Naive thymus-derived CD4-positive, alpha-beta T cell (primary cell): ENCODE measurements at regions not wholly inside any gene's neighbourhood (a gene's known extent, or its start where the extent isn't known, plus 50 kb on each side); places are given as distances from the start of the nearest gene placed in this dataset.
"Not testable (repeated sequence)": the region's sequence is repeated elsewhere in the genome, so short reads cannot be mapped to it uniquely, and the experiment has no call there.

Experiments
- ATAC-seq: fragments of 150-1000 bp; cut with Tn5 transposase; 2 replicates; pipeline ENCODE4 v1.10.0; 2021; ENCODE audit warnings: mild to moderate bottlenecking, moderate library complexity
- CTCF ChIA-PET: fragments of 350-600 bp; sonication (Branson Sonifier 250); formaldehyde crosslinking; loops from one replicate; lab custom pipeline; 2021; ENCODE audit warnings: antibody characterized with exemption; lab: Charles Lee
- POLR2A ChIA-PET: fragments of 350-600 bp; sonication (Branson Sonifier 250); formaldehyde crosslinking; loops from one replicate; lab custom pipeline; 2021; ENCODE audit warnings: antibody characterized with exemption, inconsistent platforms; lab: Charles Lee
- DNase-seq, 9 donors: peaks; one replicate each; pipeline versions ENCODE4 v3.0.0 to v3.0.0-alpha.2; 2020 to 2022; ENCODE audit warnings: mixed read lengths in 1 of 9
- H3K27ac ChIP-seq: one replicate; pipeline ENCODE4 v1.7.0; 2013; ENCODE audit warnings: mild to moderate bottlenecking, low read depth, low read length, moderate library complexity
- H3K27me3 ChIP-seq, 2 donors: one replicate each; pipeline ENCODE4 v1.7.0; 2013; ENCODE audit warnings: low read length in 2 of 2, mild to moderate bottlenecking in 2 of 2, moderate library complexity in 2 of 2; ENCODE audit not compliant: control insufficient read depth in 2 of 2, insufficient read depth in 2 of 2
- H3K36me3 ChIP-seq, 3 experiments: 1 replicate in 2 of 3; 2 replicates in 1 of 3; pipeline ENCODE4 v1.7.0; 2013; ENCODE audit warnings: low read length in 3 of 3, mild to moderate bottlenecking in 3 of 3, moderate library complexity in 1 of 3; ENCODE audit not compliant: insufficient read depth in 3 of 3, control insufficient read depth in 2 of 3
- H3K4me1 ChIP-seq, 2 donors: one replicate each; pipeline ENCODE4 v1.7.0; 2013; ENCODE audit warnings: low read length in 2 of 2, mild to moderate bottlenecking in 2 of 2, moderate library complexity in 1 of 2; ENCODE audit not compliant: control insufficient read depth in 2 of 2, insufficient read depth in 2 of 2
- H3K4me3 ChIP-seq: 2 replicates; pipeline ENCODE4 v1.7.0; 2013; ENCODE audit warnings: mild to moderate bottlenecking, low read length
- H3K9me3 ChIP-seq, 3 experiments: 1 replicate in 2 of 3; 2 replicates in 1 of 3; pipeline ENCODE4 v1.7.0; 2013; ENCODE audit warnings: low read length in 3 of 3; ENCODE audit not compliant: control insufficient read depth in 2 of 3
- H3K27ac Mint-ChIP-seq, 9 donors: one replicate each; pipeline ENCODE4 v1.8.0; 2020 to 2022; ENCODE audit warnings: mixed read lengths in 9 of 9, mild to moderate bottlenecking in 8 of 9, moderate library complexity in 5 of 9, inconsistent platforms in 2 of 9
- H3K27me3 Mint-ChIP-seq, 5 donors: one replicate each; pipeline ENCODE4 v1.8.0; 2021 to 2022; ENCODE audit warnings: mixed read lengths in 5 of 5, mild to moderate bottlenecking in 1 of 5
- H3K36me3 Mint-ChIP-seq, 5 donors: one replicate each; pipeline ENCODE4 v1.8.0; 2020 to 2022; ENCODE audit warnings: mixed read lengths in 5 of 5, mild to moderate bottlenecking in 3 of 5, inconsistent platforms in 1 of 5
- H3K4me1 Mint-ChIP-seq, 7 donors: one replicate each; pipeline ENCODE4 v1.8.0; 2020 to 2022; ENCODE audit warnings: mixed read lengths in 7 of 7, mild to moderate bottlenecking in 3 of 7, inconsistent platforms in 1 of 7
- H3K4me3 Mint-ChIP-seq, 10 donors: one replicate each; pipeline ENCODE4 v1.8.0; 2020 to 2022; ENCODE audit warnings: mild to moderate bottlenecking in 10 of 10, mixed read lengths in 10 of 10, moderate library complexity in 6 of 10, inconsistent platforms in 2 of 10
- H3K9me3 Mint-ChIP-seq, 11 donors: one replicate each; pipeline ENCODE4 v1.8.0; 2020 to 2022; ENCODE audit warnings: mixed read lengths in 11 of 11, mild to moderate bottlenecking in 4 of 11, inconsistent platforms in 1 of 11, moderate library complexity in 1 of 11
- intact Hi-C, 2 donors: fragments of 100-400 bp; cut with micrococcal nuclease; formaldehyde crosslinking; loops; one replicate each; pipeline ENCODE4 v1.15.1; 2023

DNA sequence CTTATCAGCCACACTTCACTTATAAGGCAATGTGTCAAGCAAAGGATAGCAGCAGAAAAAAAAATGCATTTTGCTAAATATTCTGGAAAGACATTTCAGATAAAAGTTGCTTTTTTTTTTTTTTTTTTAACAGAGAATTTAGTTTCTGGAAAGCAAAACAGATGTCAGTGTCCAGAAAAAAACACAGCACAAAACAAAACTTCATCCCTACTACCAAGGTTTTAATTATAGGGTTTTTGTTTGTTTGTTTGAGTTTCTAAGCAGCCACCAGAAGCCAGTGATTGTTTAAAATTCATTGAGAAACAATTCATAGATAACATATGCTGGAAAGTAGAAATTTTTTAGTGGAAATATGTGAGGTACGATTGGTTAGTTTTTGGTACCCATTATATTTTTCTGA is 1202.7 kb downstream of the OTOL1 start:
- ChIA-PET POLR2A (no interaction called here), CTCF (no interaction called here)
- H3K4me3 Mint-ChIP-seq: no peak overlapping the region
- H3K4me3 ChIP-seq: no peak overlapping the region
- intact Hi-C loops: no loop called here
- ATAC-seq (no peak), DNase-seq (no peak)
- no peak overlapping the region for H3K27ac Mint-ChIP-seq
- no peaks in the 10 kb centered on the region for H3K9me3 ChIP-seq
- no peaks in the 10 kb centered on the region for H3K36me3 Mint-ChIP-seq
- H3K4me1 Mint-ChIP-seq: no peaks in the 10 kb centered on the region
- H3K9me3 Mint-ChIP-seq: peaks cover 0 to 3% (median 0%) of the 10 kb centered on the region in 11 donors
- no peak overlapping the region for H3K27ac ChIP-seq
- H3K4me1 ChIP-seq: no peaks in the 10 kb centered on the region
- H3K27me3 Mint-ChIP-seq: no peaks in the 10 kb centered on the region
- no peaks in the 10 kb centered on the region for H3K27me3 ChIP-seq
- H3K36me3 ChIP-seq: no peaks in the 10 kb centered on the region

DNA sequence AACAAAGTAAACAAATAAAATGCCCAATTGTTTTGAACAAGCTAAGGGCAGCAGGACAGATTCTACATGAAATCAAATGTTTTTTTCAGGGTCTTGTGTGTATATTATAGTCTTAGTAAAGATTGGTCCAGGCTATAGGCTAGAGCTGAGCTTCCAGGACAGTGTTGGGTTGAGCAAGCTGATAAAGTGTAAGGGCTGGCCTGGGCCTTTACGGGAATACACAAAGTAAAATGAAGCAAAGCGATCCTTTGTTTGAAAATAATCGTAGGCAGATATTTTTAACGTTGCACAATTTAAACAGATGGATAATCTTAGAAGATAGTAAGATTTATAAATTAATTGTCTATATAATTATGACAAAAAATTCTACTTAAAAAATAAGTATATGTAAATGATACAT is 1204.6 kb downstream of the OTOL1 start:
- ATAC-seq (no peak), DNase-seq (no peak)
- Histone ChIP-seq H3K27ac (no peak overlapping the region), H3K9me3 (no peaks in the 10 kb centered on the region), H3K27me3 (no peaks in the 10 kb centered on the region), H3K4me3 (no peak overlapping the region), H3K36me3 (no peaks in the 10 kb centered on the region), H3K4me1 (no peaks in the 10 kb centered on the region)
- CTCF ChIA-PET: no interaction called here
- H3K27me3 Mint-ChIP-seq: no peaks in the 10 kb centered on the region
- no peaks in the 10 kb centered on the region for H3K4me1 Mint-ChIP-seq
- H3K4me3 Mint-ChIP-seq: no peak overlapping the region
- no peak overlapping the region for H3K27ac Mint-ChIP-seq
- peaks cover 0 to 3% (median 0%) of the 10 kb centered on the region in 11 donors for H3K9me3 Mint-ChIP-seq
- no peaks in the 10 kb centered on the region for H3K36me3 Mint-ChIP-seq
- intact Hi-C loops: no loop called here
- POLR2A ChIA-PET: no interaction called here

DNA sequence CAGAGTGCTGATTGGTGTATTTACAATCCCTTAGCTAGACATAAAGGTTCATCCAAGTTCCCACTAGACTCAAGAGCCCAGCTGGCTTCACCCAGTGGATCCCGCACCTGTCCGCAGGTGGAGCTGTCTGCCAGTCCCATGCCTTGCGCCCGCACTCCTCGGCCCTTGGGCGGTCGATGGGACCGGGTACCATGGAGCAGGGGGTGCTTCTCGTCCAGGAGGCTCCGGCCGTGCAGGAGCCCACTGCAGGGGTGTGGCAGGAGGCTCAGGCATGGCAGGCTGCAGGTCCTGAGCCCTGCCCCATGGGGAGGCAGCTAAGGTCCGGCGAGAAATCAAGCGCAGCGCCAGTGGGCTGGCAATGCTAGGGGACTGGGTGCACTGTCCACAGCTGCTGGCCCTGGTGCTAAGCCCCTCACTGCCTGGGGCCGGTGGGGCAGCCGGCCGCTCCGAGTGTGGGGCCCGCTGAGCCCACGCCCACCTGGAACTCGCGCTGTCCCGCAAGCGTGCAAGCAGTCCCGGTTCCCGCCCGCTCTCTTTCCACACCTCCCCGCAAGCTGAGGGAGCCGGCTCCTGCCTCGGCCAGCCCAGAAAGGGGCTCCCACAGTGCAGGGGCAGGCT is 1206.3 kb downstream of the OTOL1 start:
- no peak overlapping the region for H3K4me3 ChIP-seq
- Mint-ChIP-seq H3K9me3 (peaks cover 0 to 6% (median 0%) of the 10 kb centered on the region in 11 donors), H3K4me1 (no peaks in the 10 kb centered on the region), H3K27ac (no peak overlapping the region), H3K36me3 (no peaks in the 10 kb centered on the region), H3K27me3 (no peaks in the 10 kb centered on the region), H3K4me3 (no peak overlapping the region)
- H3K27ac ChIP-seq: no peak overlapping the region
- POLR2A ChIA-PET: no interaction called here
- no peaks in the 10 kb centered on the region for H3K27me3 ChIP-seq
- no peaks in the 10 kb centered on the region for H3K36me3 ChIP-seq
- H3K9me3 ChIP-seq: no peaks in the 10 kb centered on the region
- DNase-seq (no peak), ATAC-seq (no peak)
- H3K4me1 ChIP-seq: no peaks in the 10 kb centered on the region
- CTCF ChIA-PET: no interaction called here
- intact Hi-C loops: no loop called here

DNA sequence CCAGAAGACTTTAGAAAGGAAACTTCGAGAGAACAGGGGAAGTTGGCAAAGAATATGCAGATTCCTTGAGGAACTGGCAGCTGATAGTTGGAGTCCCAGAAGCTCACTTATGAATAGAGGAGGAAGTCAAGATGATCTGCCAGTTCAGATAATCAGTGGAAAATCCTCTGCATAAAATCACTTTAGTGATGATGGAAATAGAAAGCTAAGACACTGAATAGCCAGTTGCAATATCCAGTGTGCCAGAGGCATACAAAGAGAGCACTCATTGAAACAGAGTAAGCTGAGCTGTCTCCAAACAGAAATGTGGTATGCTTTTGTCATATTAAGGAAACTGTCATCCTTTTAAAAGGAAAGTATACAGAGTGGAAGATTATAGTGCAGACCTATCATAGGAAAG is 1207.6 kb downstream of the OTOL1 start:
- DNase-seq (no peak), ATAC-seq (no peak)
- no peaks in the 10 kb centered on the region for H3K4me1 Mint-ChIP-seq
- CTCF ChIA-PET: no interaction called here
- peaks cover 0 to 6% (median 0%) of the 10 kb centered on the region in 11 donors for H3K9me3 Mint-ChIP-seq
- Histone ChIP-seq H3K27me3 (no peaks in the 10 kb centered on the region), H3K4me1 (no peaks in the 10 kb centered on the region), H3K36me3 (no peaks in the 10 kb centered on the region), H3K27ac (no peak overlapping the region), H3K9me3 (no peaks in the 10 kb centered on the region), H3K4me3 (no peak overlapping the region)
- POLR2A ChIA-PET: no interaction called here
- H3K4me3 Mint-ChIP-seq: no peak overlapping the region
- H3K36me3 Mint-ChIP-seq: no peaks in the 10 kb centered on the region
- no peaks in the 10 kb centered on the region for H3K27me3 Mint-ChIP-seq
- no peak overlapping the region for H3K27ac Mint-ChIP-seq
- intact Hi-C loops: no loop called here

DNA sequence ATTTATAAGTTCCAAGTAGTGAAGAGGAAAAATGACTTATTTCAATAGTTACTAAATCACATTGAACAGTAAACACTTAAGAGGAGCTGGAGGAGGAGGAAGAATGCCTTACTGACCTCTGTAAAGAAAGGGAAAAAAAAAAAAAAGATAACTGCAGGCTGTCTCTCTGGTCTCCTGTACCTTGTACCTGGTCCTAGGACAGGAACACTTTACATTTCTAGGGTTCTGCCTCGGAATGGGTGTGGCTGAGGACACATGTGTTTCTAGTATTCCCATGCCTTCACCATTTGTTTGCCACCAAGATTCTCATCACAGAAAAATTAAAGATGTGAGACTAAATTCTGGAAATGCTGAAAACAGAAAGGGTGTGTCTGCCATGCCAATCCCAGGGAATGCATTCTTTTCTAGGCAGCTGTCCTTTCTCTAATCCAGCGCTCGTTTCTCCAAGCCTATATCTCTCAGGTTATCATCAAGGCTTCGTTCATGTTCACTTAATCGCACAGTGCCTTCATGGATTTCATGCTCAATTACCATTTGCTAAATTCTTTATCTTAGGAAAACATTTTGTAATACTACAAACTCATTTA is 1208.3 kb downstream of the OTOL1 start:
- Histone ChIP-seq H3K27ac (no peak overlapping the region), H3K27me3 (no peaks in the 10 kb centered on the region), H3K36me3 (no peaks in the 10 kb centered on the region), H3K4me1 (no peaks in the 10 kb centered on the region), H3K4me3 (no peak overlapping the region), H3K9me3 (no peaks in the 10 kb centered on the region)
- intact Hi-C loops: no loop called here
- DNase-seq (no peak), ATAC-seq (no peak)
- ChIA-PET CTCF (interaction anchor here (0.8 kb wide), 1 partner anchor 355 kb away, joined by 3 read pairs; no protein-coding TSS in a partner anchor), POLR2A (no interaction called here)
- Mint-ChIP-seq H3K4me1 (no peaks in the 10 kb centered on the region), H3K4me3 (no peak overlapping the region), H3K27me3 (no peaks in the 10 kb centered on the region), H3K27ac (no peak overlapping the region), H3K36me3 (no peaks in the 10 kb centered on the region), H3K9me3 (peaks cover 0 to 9% (median 0%) of the 10 kb centered on the region in 11 donors)

DNA sequence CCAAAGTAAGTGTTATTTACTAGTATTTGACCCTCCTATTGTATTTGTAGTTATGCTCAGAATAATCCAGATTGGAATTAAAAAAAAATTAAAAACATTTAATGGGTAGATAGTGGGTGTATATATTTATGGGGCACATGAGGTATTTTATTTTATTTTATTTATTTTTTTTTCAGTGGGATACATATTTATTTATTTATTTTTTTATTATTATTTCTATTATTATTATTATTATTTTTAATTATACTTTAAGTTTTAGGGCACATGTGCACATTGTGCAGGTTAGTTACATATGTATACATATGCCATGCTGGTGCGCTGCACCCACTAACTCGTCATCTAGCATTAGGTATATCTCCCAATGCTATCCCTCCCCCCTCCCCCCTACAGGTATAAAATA is 1211.8 kb downstream of the OTOL1 start:
- H3K9me3 ChIP-seq, H3K4me3 ChIP-seq, H3K4me1 ChIP-seq, H3K4me3 Mint-ChIP-seq, intact Hi-C loops, ATAC-seq, H3K4me1 Mint-ChIP-seq, H3K36me3 Mint-ChIP-seq, H3K27ac ChIP-seq, POLR2A ChIA-PET, DNase-seq, CTCF ChIA-PET, H3K27me3 ChIP-seq, H3K36me3 ChIP-seq, H3K27me3 Mint-ChIP-seq, H3K27ac Mint-ChIP-seq: not testable (repeated sequence)
- peaks cover 0 to 15% (median under 1%) of the 10 kb centered on the region in 11 donors for H3K9me3 Mint-ChIP-seq
